ENCODE measurements at regions not wholly inside any gene's neighbourhood (a gene's known extent, or its start where the extent isn't known, plus 50 kb on each side); places are given as distances from the start of the nearest gene placed in this dataset.
"Not testable (repeated sequence)": the region's sequence is repeated elsewhere in the genome, so short reads cannot be mapped to it uniquely, and the experiment has no call there.

GRCh38 chr5:12856105-12856504, 951.9 kb upstream of the CTNND2 start:
- DNase-seq, result not testable (repeated sequence)

GRCh38 chr5:12854386-12854785, 950.1 kb upstream of the CTNND2 start:
- no peak for DNase-seq

DNA sequence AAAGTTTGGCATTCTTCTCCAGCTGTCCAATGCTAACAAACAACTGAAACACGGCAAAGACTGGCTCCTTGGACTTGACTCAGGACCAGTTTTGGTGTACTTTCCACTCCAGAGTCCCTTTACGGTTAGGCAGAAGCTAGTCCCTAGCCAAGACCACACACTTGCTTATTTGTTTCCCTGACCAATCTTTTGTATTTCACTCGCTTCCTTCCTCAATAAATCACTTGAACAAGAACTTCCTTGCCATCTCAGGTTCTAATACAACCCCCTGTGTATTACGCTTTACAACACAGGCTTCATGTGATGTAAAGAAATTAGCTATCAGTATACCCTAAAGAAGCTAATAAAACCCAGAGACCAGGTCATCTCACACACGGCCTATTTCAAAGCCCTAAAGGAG, 947.5 kb upstream of the CTNND2 start:
- DNase-seq, result no peak

DNA sequence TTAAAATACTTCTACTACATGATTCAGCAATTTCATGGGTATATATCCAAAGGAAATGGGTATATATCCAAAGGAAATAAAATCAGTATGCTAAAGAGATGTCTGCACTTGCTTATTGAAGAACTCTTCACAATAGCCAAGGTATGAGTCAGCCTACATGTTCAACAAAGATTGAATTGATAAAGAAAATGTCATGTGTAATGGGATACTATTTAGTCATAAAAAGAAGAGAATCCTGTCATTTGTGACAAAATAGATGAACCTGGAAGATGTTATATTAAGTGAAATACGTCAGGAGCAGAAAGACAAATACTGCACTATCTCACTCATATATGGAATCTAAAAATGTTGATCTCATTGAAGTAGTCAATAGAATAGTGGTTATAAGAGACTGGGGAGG, 944.5 kb upstream of the CTNND2 start:
- DNase-seq, result no peak

- DNase-seq, result no peak
Observed at GRCh38 chr5:12845549-12846159, 941.4 kb upstream of the CTNND2 start.

GRCh38 chr5:12840972-12841371, 936.7 kb upstream of the CTNND2 start:
- no peak for DNase-seq

DNA sequence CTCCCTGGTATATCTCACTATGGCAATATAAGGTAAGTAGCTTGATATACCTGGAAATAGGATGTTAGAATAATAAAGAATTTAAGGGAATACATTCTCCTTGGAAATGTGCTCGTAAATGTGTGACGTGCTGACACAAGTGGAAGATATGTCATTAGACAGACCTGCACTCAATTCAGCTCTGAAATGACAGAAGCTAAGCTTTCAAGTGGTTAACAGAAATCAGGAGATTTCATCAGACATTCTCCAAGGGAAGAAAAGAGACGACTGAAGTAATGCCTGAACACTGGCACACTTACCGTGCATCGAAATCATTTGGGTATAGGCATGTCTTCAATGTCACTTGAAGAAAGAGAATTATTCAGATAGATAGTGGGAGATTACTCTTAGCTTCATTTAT, 933.3 kb upstream of the CTNND2 start:
- DNase-seq, result no peak

GRCh38 chr5:12825163-12825562, 920.9 kb upstream of the CTNND2 start:
- no peak for DNase-seq

GRCh38 chr5:12805165-12805698, 901.0 kb upstream of the CTNND2 start:
- no peak for DNase-seq

- DNase-seq, result no peak
Observed at GRCh38 chr5:12799165-12799564, 894.9 kb upstream of the CTNND2 start.

DNA sequence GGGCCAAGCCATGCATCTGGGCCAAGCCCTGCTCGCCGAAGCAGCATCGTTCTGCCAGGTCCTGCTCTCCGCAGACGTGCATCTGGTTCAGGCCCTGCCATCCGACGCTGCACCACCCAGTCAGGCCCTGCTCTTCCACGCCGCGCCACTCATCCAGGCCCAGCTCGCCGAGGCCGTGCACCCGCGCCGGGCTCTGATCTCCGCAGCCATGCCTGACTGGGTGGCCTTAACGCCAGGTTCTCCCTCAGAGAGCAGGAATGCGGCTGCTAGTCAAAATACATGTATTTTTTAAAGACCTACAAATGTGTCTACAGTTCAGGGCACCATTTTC, 891.1 kb upstream of the CTNND2 start:
- DNase-seq, result no peak

- DNase-seq, result no peak
Observed at GRCh38 chr5:12794476-12795332, 890.5 kb upstream of the CTNND2 start.

- DNase-seq, result no peak
Observed at GRCh38 chr5:12793373-12793772, 889.1 kb upstream of the CTNND2 start.

- DNase-seq, result no peak
Observed at GRCh38 chr5:12780536-12780935, 876.3 kb upstream of the CTNND2 start.

GRCh38 chr5:12777342-12777741, 873.1 kb upstream of the CTNND2 start:
- no peak for DNase-seq

DNA sequence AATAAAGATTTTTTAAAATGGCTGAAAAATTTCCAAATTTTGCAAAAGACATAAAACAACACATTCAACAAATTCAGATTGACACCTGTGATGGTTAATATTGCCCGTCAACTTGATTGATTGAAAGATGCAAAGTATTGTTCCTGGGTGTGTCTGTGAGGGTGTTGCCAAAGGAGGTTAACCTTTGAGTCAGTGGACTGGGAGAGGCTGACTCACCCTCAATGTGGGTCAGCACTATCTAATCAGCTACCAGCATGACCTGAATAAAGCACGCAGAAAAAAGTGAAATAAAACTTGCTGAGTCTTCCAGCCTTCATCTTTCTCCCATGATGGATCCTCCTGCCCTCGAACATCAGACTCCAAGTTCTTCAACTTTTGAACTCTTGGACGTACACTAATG, 868.0 kb upstream of the CTNND2 start:
- no peak for DNase-seq

- DNase-seq, result no peak
Observed at GRCh38 chr5:12759377-12759776, 855.1 kb upstream of the CTNND2 start.

DNA sequence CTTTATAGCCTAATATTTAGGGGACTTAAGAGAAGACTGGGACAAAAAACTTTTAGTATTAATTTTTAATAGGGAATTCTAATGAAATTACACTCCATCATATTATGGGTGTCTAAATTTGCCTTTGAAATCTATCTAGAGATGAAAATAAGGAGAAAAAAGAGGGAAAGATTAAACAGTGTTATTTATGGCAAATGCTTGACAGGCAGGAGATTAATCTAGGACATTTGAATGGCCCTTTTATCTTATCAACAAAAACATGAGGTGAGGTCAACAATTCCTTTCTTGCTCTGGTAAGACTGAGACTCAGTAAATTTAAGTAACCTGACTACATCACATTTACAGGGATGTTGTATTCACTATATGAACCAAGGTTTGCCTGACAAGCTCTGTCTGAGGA, 852.8 kb upstream of the CTNND2 start:
- DNase-seq, result no peak

GRCh38 chr5:12745537-12745936, 841.3 kb upstream of the CTNND2 start:
- DNase-seq, result no peak

DNA sequence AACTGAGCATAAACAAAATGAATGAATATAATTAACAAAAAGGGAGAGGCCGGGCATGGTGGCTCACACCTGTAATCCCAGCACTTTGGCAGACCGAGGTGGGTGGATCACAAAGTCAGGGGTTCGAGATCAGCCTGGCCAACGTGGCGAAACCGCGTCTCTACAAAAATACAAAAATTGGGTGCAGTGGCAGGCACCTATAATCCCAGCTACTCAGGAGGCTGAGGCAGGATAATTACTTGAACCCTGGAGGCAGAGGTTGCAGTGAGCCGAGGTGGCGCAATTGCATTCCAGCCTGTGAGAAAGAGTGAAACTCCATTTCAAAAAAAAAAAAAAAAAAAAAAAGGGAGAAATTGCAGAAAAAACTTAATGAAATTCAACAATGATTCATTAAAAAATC, 839.3 kb upstream of the CTNND2 start:
- DNase-seq, result no peak

- DNase-seq, result no peak
Observed at GRCh38 chr5:12730354-12730753, 826.1 kb upstream of the CTNND2 start.

- DNase-seq, result no peak
Observed at GRCh38 chr5:12716664-12717063, 812.4 kb upstream of the CTNND2 start.

- no peak for DNase-seq
Observed at GRCh38 chr5:12707560-12707959, 803.3 kb upstream of the CTNND2 start.

GRCh38 chr5:12704955-12705354, 800.7 kb upstream of the CTNND2 start:
- DNase-seq, result peak in 1 of 2 experiments; percentile 14

- DNase-seq, result no peak
Observed at GRCh38 chr5:12703254-12703653, 799.0 kb upstream of the CTNND2 start.
